ENCODE measurements at regions not wholly inside any gene's neighbourhood (a gene's known extent, or its start where the extent isn't known, plus 50 kb on each side); places are given as distances from the start of the nearest gene placed in this dataset.

DNA sequence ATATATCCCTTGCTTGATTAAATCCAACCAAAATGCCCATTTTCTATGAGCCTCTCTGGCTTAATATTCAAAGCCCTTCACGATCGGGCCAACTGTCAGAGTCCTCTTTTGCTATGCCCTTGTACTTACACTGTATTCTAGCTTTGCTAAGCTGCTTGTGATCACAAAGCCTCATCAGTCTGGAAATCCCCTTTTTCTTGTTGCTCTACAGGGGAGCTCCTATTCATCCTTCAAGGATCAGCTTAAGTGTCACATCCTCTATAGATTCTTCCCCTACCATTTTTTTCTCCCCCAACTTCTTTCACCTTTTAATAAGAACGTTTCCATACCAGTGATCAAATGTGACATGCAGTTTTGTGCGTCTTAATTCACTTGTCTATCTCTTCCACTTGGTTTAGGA is 450.4 kb upstream of the CHD1 start:
- TF ChIP-seq EZH2 (IDR thresholded peaks at IDR 0.05; ENCODE audit: low read length, missing control alignments) (no peak), CTCF (conservative IDR thresholded peaks at IDR 0.05 in 1 of 2, IDR thresholded peaks at IDR 0.05 in 1 of 2; ENCODE audit: low read depth in 1 of 2, low read length in 2 of 2) (no peak)

All from fibroblast of lung (primary cell).